ENCODE measurements at regions not wholly inside any gene's neighbourhood (a gene's known extent, or its start where the extent isn't known, plus 50 kb on each side); places are given as distances from the start of the nearest gene placed in this dataset.

GRCh38 chr16:5835876-5836275 lies 738.3 kb upstream of the EEF2KMT start:
- peaks cover 0 to 43% (median 2%) of the 10 kb centered on the region in 8 donors for H3K9me3 ChIP-seq
- 73 to 82% (median 78%) methylated on average over 8 of the region's 8 CpGs for WGBS, 5 donors

GRCh38 chr16:5826332-5826731 lies 728.7 kb upstream of the EEF2KMT start:
- WGBS, 5 donors: 70 to 82% (median 73%) methylated on average over 1 of the region's 1 CpG
- intact Hi-C loops (cut with DNase I; ENCODE audit: low total_unique reads): no loop called here
- Histone ChIP-seq H3K27ac (no peak overlapping the region), H3K4me1 (no peaks in the 10 kb centered on the region), H3K36me3 (no peaks in the 10 kb centered on the region), H3K9me3 (peaks cover 0 to 3% (median 0%) of the 10 kb centered on the region in 8 donors), H3K4me3 (no peak overlapping the region), H3K27me3 (replicated peaks in 1 of 7) (no peaks in the 10 kb centered on the region)
- TF ChIP-seq POLR2AphosphoS5 (IDR thresholded peaks at IDR 0.05) (no peak), POLR2A (IDR thresholded peaks at IDR 0.05) (no peak), CTCF (IDR thresholded peaks at IDR 0.05 in 8 of 11, conservative IDR thresholded peaks at IDR 0.05 in 3 of 11) (no peak)
- DNase-seq: no peak

More at GRCh38 chr16:5835876-5836275, 738.3 kb upstream of the EEF2KMT start:
- Histone ChIP-seq H3K36me3 (no peaks in the 10 kb centered on the region), H3K27ac (no peak overlapping the region), H3K4me1 (no peaks in the 10 kb centered on the region), H3K27me3 (replicated peaks in 1 of 7) (no peaks in the 10 kb centered on the region), H3K4me3 (no peak overlapping the region)
- no peak for DNase-seq
- intact Hi-C loops (cut with DNase I; ENCODE audit: low total_unique reads): no loop called here
- TF ChIP-seq CTCF (IDR thresholded peaks at IDR 0.05 in 8 of 11, conservative IDR thresholded peaks at IDR 0.05 in 3 of 11): no peak
- TF ChIP-seq POLR2A (IDR thresholded peaks at IDR 0.05): no peak
- TF ChIP-seq POLR2AphosphoS5 (IDR thresholded peaks at IDR 0.05): no peak

- Histone ChIP-seq H3K9me3 (peaks cover 0 to 42% (median 0%) of the 10 kb centered on the region in 8 donors), H3K4me1 (no peaks in the 10 kb centered on the region), H3K36me3 (no peaks in the 10 kb centered on the region), H3K4me3 (no peak overlapping the region), H3K27ac (no peak overlapping the region), H3K27me3 (replicated peaks in 1 of 7) (no peaks in the 10 kb centered on the region)
- 78 to 89% (median 81%) methylated on average over 13 of the region's 13 CpGs for WGBS, 5 donors
- intact Hi-C loops (cut with DNase I; ENCODE audit: low total_unique reads): no loop called here
- TF ChIP-seq POLR2AphosphoS5 (IDR thresholded peaks at IDR 0.05) (no peak), CTCF (IDR thresholded peaks at IDR 0.05 in 8 of 11, conservative IDR thresholded peaks at IDR 0.05 in 3 of 11) (no peak), POLR2A (IDR thresholded peaks at IDR 0.05) (no peak)
- no peak for DNase-seq
These were observed 722.9 kb upstream of the EEF2KMT start for GRCh38 chr16:5820472-5820871.

- Histone ChIP-seq H3K27ac (no peak overlapping the region), H3K27me3 (replicated peaks in 1 of 7) (no peaks in the 10 kb centered on the region), H3K4me1 (no peaks in the 10 kb centered on the region), H3K9me3 (peaks cover 0 to 42% (median 7%) of the 10 kb centered on the region in 8 donors), H3K4me3 (no peak overlapping the region), H3K36me3 (no peaks in the 10 kb centered on the region)
- intact Hi-C loops (cut with DNase I; ENCODE audit: low total_unique reads): no loop called here
- TF ChIP-seq POLR2A (IDR thresholded peaks at IDR 0.05) (no peak), CTCF (IDR thresholded peaks at IDR 0.05 in 8 of 11, conservative IDR thresholded peaks at IDR 0.05 in 3 of 11) (no peak), POLR2AphosphoS5 (IDR thresholded peaks at IDR 0.05) (no peak)
- 62 to 81% (median 77%) methylated on average over 6 of the region's 6 CpGs for WGBS, 5 donors
- no peak for DNase-seq
These were observed 718.1 kb upstream of the EEF2KMT start for GRCh38 chr16:5815570-5816237.
